Keratinocyte (primary cell): ENCODE measurements at regions not wholly inside any gene's neighbourhood (a gene's known extent, or its start where the extent isn't known, plus 50 kb on each side); places are given as distances from the start of the nearest gene placed in this dataset.

ENCODE experiments used
- DNase-seq: peaks from one replicate; pipeline ENCODE4 v3.0.0-alpha.2; 2011; ENCODE audit warnings: low read depth, missing footprints, low spot score
- FAIRE-seq: peaks from 2 replicates; lab custom pipeline; 2011; peaks lifted over from hg19 to GRCh38; lab: Jason Lieb, UNC
- H2AFZ ChIP-seq: 2 replicates; pipeline ENCODE4 v1.6.0; 2012; ENCODE audit warnings: low read length, control low read depth, inconsistent platforms; ENCODE audit not compliant: control insufficient read depth
- H3K27ac ChIP-seq: 2 replicates; pipeline ENCODE4 v1.5.1; 2011; ENCODE audit warnings: low read length; ENCODE audit not compliant: control insufficient read depth, insufficient read depth
- H3K27me3 ChIP-seq: 3 replicates; pipeline ENCODE4 v1.6.0; 2011; ENCODE audit warnings: low read length; ENCODE audit not compliant: control insufficient read depth, insufficient read depth; ENCODE audit errors: extremely low read depth
- H3K36me3 ChIP-seq, 2 experiments: 2 replicates in 1 of 2; 3 replicates in 1 of 2; pipeline ENCODE4 v1.5.1; 2011; ENCODE audit warnings: low read length in 2 of 2, mild to moderate bottlenecking in 1 of 2; ENCODE audit not compliant: control insufficient read depth in 2 of 2, insufficient read depth in 2 of 2; ENCODE audit errors: extremely low read depth in 1 of 2
- H3K4me1 ChIP-seq: 3 replicates; pipeline ENCODE4 v1.5.1; 2011; ENCODE audit warnings: low read length; ENCODE audit not compliant: control insufficient read depth, insufficient read depth; ENCODE audit errors: extremely low read depth
- H3K4me2 ChIP-seq: 3 replicates; pipeline ENCODE4 v1.6.0; 2011; ENCODE audit warnings: low read depth, low read length; ENCODE audit not compliant: control insufficient read depth, insufficient read depth; ENCODE audit errors: extremely low read depth
- H3K4me3 ChIP-seq, 3 experiments: fragments of 200-600 bp in 1 of 3; sonication (generic) in 1 of 3; 2 replicates in 2 of 3; 3 replicates in 1 of 3; pipeline ENCODE4 v1.5.1; 2011 to 2016; ENCODE audit warnings: low read length in 3 of 3, mild to moderate bottlenecking in 3 of 3, control low read depth in 2 of 3, inconsistent platforms in 1 of 3, low read depth in 1 of 3, mixed read lengths in 1 of 3, mixed run types in 1 of 3, moderate library complexity in 1 of 3; ENCODE audit not compliant: control insufficient read depth in 2 of 3, insufficient read depth in 2 of 3; ENCODE audit errors: extremely low read depth in 1 of 3
- H3K79me2 ChIP-seq: 2 replicates; pipeline ENCODE4 v1.6.0; 2012; ENCODE audit warnings: low read length; ENCODE audit not compliant: control insufficient read depth, insufficient read depth
- H3K9ac ChIP-seq: 3 replicates; pipeline ENCODE4 v1.6.0; 2011; ENCODE audit warnings: low read length; ENCODE audit not compliant: control insufficient read depth, insufficient read depth; ENCODE audit errors: extremely low read depth
- H3K9me1 ChIP-seq: 3 replicates; pipeline ENCODE4 v1.6.0; 2011; ENCODE audit warnings: low read length; ENCODE audit not compliant: control insufficient read depth, insufficient read depth; ENCODE audit errors: extremely low read depth
- H3K9me3 ChIP-seq: 2 replicates; pipeline ENCODE4 v1.5.1; 2012; ENCODE audit warnings: low read depth, low read length; ENCODE audit not compliant: control insufficient read depth
- H4K20me1 ChIP-seq: 3 replicates; pipeline ENCODE4 v1.6.0; 2011; ENCODE audit warnings: low read length; ENCODE audit not compliant: control insufficient read depth, insufficient read depth; ENCODE audit errors: extremely low read depth
- CTCF ChIP-seq, 3 experiments: IDR thresholded peaks in 1 of 3; conservative IDR thresholded peaks in 1 of 3; optimal IDR thresholded peaks in 1 of 3; 2 replicates in 2 of 3; 3 replicates in 1 of 3; pipeline versions ENCODE3 to v1.5.1; 2011; ENCODE audit warnings: low read length in 3 of 3, mild to moderate bottlenecking in 3 of 3, moderate library complexity in 2 of 3, control low read depth in 1 of 3, inconsistent platforms in 1 of 3; ENCODE audit not compliant: insufficient read depth in 2 of 3; ENCODE audit errors: extremely low read depth in 1 of 3
- EZH2 ChIP-seq: IDR thresholded peaks from one replicate; pipeline ENCODE4 v1.6.1; 2012; ENCODE audit warnings: inconsistent platforms, mild to moderate bottlenecking, low read length, moderate library complexity
- dilution Hi-C: fragments of 300-500 bp; cut with MboI; formaldehyde crosslinking; loops from one replicate; pipeline ENCODE4 v1.7.0; 2020; ENCODE audit warnings: low sequenced_read_pairs; ENCODE audit not compliant: extremely low pct_ligation_motif_present

GRCh38 chr3:27567251-27567650 lies 83.1 kb upstream of the SLC4A7 start:
- H3K27me3 ChIP-seq: no peaks in the 10 kb centered on the region
- FAIRE-seq (no peak), DNase-seq (no peak)
- no peak overlapping the region for H3K4me3 ChIP-seq
- H2AFZ ChIP-seq: no peak overlapping the region
- no peaks in the 10 kb centered on the region for H4K20me1 ChIP-seq
- no peaks in the 10 kb centered on the region for H3K79me2 ChIP-seq
- H3K4me2 ChIP-seq: no peak overlapping the region
- dilution Hi-C loops: no loop called here
- TF ChIP-seq CTCF (optimal IDR thresholded peaks at IDR 0.05 in 1 of 3, IDR thresholded peaks at IDR 0.05 in 1 of 3, conservative IDR thresholded peaks at IDR 0.05 in 1 of 3; ENCODE audit: extremely low read depth in 1 of 3, insufficient read depth in 2 of 3, low read length in 3 of 3): no peak
- no peak for TF ChIP-seq EZH2
- H3K9me1 ChIP-seq: no peaks in the 10 kb centered on the region
- no peak overlapping the region for H3K9ac ChIP-seq
- H3K9me3 ChIP-seq: no peaks in the 10 kb centered on the region
- H3K4me1 ChIP-seq: peaks cover 18% of the 10 kb centered on the region
- no peaks in the 10 kb centered on the region for H3K36me3 ChIP-seq
- H3K27ac ChIP-seq: no peak overlapping the region

DNA sequence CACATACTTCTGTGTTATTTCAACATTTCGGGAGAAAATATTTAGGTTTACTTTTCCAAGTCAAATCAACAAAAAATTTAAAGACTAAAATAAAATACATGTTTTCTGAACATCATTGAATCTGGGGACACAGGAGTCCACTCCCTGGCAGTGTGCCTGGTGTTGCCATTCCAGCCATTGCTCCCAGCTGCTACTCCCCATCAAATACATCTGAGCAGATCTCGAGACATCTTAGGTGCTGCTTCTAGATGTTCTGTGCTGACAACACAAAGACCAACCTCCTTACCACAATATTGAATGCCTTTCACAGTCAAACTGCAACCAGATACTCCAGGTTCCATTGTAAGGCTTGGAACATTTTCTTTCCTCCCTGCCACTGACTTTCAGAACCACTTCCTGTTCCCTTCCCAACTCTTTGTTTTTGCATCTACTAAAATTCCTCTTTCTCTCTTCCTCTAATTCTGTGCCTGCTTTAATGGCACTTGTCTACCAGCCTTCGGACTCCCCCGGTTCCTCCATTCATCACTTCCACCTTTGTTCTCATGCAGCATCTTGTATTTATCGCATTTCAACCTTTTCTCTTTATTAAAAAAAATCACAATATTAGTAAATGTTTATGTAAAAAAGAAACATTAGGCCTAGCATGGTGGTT lies 81.1 kb upstream of the SLC4A7 start:
- FAIRE-seq (peak; percentile 61), DNase-seq (no peak)
- Histone ChIP-seq H4K20me1 (no peaks in the 10 kb centered on the region), H3K9ac (no peak overlapping the region), H3K79me2 (no peaks in the 10 kb centered on the region), H3K36me3 (no peaks in the 10 kb centered on the region), H3K27me3 (no peaks in the 10 kb centered on the region), H2AFZ (peak overlapping the region; percentile 92), H3K4me2 (no peak overlapping the region), H3K27ac (no peak overlapping the region), H3K9me3 (no peaks in the 10 kb centered on the region), H3K9me1 (no peaks in the 10 kb centered on the region), H3K4me3 (no peak overlapping the region), H3K4me1 (peaks cover 14% of the 10 kb centered on the region)
- dilution Hi-C loops: no loop called here
- TF ChIP-seq CTCF (optimal IDR thresholded peaks at IDR 0.05 in 1 of 3, IDR thresholded peaks at IDR 0.05 in 1 of 3, conservative IDR thresholded peaks at IDR 0.05 in 1 of 3; ENCODE audit: extremely low read depth in 1 of 3, insufficient read depth in 2 of 3, low read length in 3 of 3) (no peak), EZH2 (no peak)
